ENCODE measurements at regions not wholly inside any gene's neighbourhood (a gene's known extent, or its start where the extent isn't known, plus 50 kb on each side); places are given as distances from the start of the nearest gene placed in this dataset.

GRCh38 chr18:2102022-2102421 is 469.3 kb downstream of the METTL4 start:
- H3K9ac ChIP-seq (ENCODE audit: extremely low read depth, low read length, poor library complexity, severe bottlenecking), result no peak overlapping the region
- H3K27me3 ChIP-seq (ENCODE audit: control insufficient read depth, insufficient read depth, low read length, poor library complexity, severe bottlenecking), result no peaks in the 10 kb centered on the region
- no peak overlapping the region for H3K27ac ChIP-seq (ENCODE audit: low read depth, low read length)
- TF ChIP-seq CTCF (conservative IDR thresholded peaks at IDR 0.05), result no peak
- H3K9me3 ChIP-seq (ENCODE audit: control insufficient read depth, low read length), result peaks cover 37% of the 10 kb centered on the region
- no peak overlapping the region for H3K4me3 ChIP-seq (ENCODE audit: low read length)
- no peaks in the 10 kb centered on the region for H3K36me3 ChIP-seq (ENCODE audit: control insufficient read depth, insufficient read depth, low read length)
- Mint-ChIP-seq H3K4me3 (no peak overlapping the region), H3K9me3 (peaks cover 26% of the 10 kb centered on the region), H3K36me3 (ENCODE audit: low read depth) (peaks cover 14% of the 10 kb centered on the region), H3K27me3 (ENCODE audit: insufficient read depth) (no peaks in the 10 kb centered on the region), H3K27ac (no peak overlapping the region), H3K4me1 (no peaks in the 10 kb centered on the region)
- H3K4me1 ChIP-seq (ENCODE audit: control insufficient read depth, insufficient read depth, low read length), result no peaks in the 10 kb centered on the region
- DNase-seq, result no peak

- peaks cover 17% of the 10 kb centered on the region for H3K9me3 Mint-ChIP-seq
- WGBS, 2 experiments (ENCODE audit: insufficient coverage in 1 of 2, insufficient read length in 1 of 2), result no CpG with 5 or more reads among the region's 2 CpGs
- TF ChIP-seq CTCF (conservative IDR thresholded peaks at IDR 0.05), result no peak
These were observed 468.0 kb downstream of the METTL4 start for GRCh38 chr18:2103299-2103698.

GRCh38 chr18:2104620-2105462 is 466.5 kb downstream of the METTL4 start:
- Histone ChIP-seq H3K4me3 (ENCODE audit: low read length) (no peak overlapping the region), H3K4me1 (ENCODE audit: control insufficient read depth, insufficient read depth, low read length) (no peaks in the 10 kb centered on the region), H3K27ac (ENCODE audit: low read depth, low read length) (no peak overlapping the region), H3K9ac (ENCODE audit: extremely low read depth, low read length, poor library complexity, severe bottlenecking) (no peak overlapping the region), H3K36me3 (ENCODE audit: control insufficient read depth, insufficient read depth, low read length) (no peaks in the 10 kb centered on the region), H3K9me3 (ENCODE audit: control insufficient read depth, low read length) (peaks cover 23% of the 10 kb centered on the region), H3K27me3 (ENCODE audit: control insufficient read depth, insufficient read depth, low read length, poor library complexity, severe bottlenecking) (no peaks in the 10 kb centered on the region)
- Mint-ChIP-seq H3K36me3 (ENCODE audit: low read depth) (peaks cover 10% of the 10 kb centered on the region), H3K4me3 (no peak overlapping the region), H3K27ac (no peak overlapping the region), H3K4me1 (peaks cover 4% of the 10 kb centered on the region), H3K27me3 (ENCODE audit: insufficient read depth) (no peaks in the 10 kb centered on the region), H3K9me3 (peaks cover 14% of the 10 kb centered on the region)
- peak; percentile 86 for DNase-seq
- peak; percentile 96 for TF ChIP-seq CTCF (conservative IDR thresholded peaks at IDR 0.05)
- 46 to 51% methylated on average over 11 to 16 of the region's 16 CpGs for WGBS, 2 experiments (ENCODE audit: insufficient coverage in 1 of 2, insufficient read length in 1 of 2)

More at GRCh38 chr18:2103299-2103698, 468.0 kb downstream of the METTL4 start:
- Mint-ChIP-seq H3K27me3 (ENCODE audit: insufficient read depth) (no peaks in the 10 kb centered on the region), H3K4me1 (no peaks in the 10 kb centered on the region), H3K27ac (no peak overlapping the region), H3K36me3 (ENCODE audit: low read depth) (peaks cover 14% of the 10 kb centered on the region), H3K4me3 (no peak overlapping the region)
- no peaks in the 10 kb centered on the region for H3K36me3 ChIP-seq (ENCODE audit: control insufficient read depth, insufficient read depth, low read length)
- no peak overlapping the region for H3K27ac ChIP-seq (ENCODE audit: low read depth, low read length)
- no peaks in the 10 kb centered on the region for H3K27me3 ChIP-seq (ENCODE audit: control insufficient read depth, insufficient read depth, low read length, poor library complexity, severe bottlenecking)
- H3K9ac ChIP-seq (ENCODE audit: extremely low read depth, low read length, poor library complexity, severe bottlenecking), result no peak overlapping the region
- no peaks in the 10 kb centered on the region for H3K4me1 ChIP-seq (ENCODE audit: control insufficient read depth, insufficient read depth, low read length)
- H3K9me3 ChIP-seq (ENCODE audit: control insufficient read depth, low read length), result peaks cover 24% of the 10 kb centered on the region
- no peak overlapping the region for H3K4me3 ChIP-seq (ENCODE audit: low read length)
- DNase-seq, result no peak
